ENCODE measurements at regions not wholly inside any gene's neighbourhood (a gene's known extent, or its start where the extent isn't known, plus 50 kb on each side); places are given as distances from the start of the nearest gene placed in this dataset.

DNA sequence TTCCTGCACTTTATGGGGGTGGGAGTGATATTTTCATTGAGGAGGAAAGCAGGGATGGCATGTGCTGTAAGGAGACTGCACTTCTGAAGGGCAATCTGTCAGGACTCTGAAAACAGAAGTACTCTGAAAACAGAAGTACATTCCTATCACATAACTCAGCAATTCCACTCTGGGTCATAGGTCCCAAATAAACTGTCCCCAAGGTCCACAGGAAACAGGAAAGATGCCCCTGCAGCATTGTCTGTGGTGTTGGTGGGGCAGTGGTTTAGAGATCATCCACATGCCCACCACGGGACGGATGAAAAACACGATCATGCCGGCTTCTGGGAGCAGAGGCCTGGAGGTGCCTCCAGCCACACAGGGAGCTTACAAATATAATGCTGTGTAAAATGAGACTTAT, 150.3 kb downstream of the OTOR start:
- dilution Hi-C loops (cut with MboI; ENCODE audit: extremely low pct_ligation_motif_present, low sequenced_read_pairs), result no loop called here
- H3K27me3 ChIP-seq (ENCODE audit: control insufficient read depth, extremely low read depth, insufficient read depth, low read length), result no peaks in the 10 kb centered on the region
- no peaks in the 10 kb centered on the region for H3K9me3 ChIP-seq (ENCODE audit: control insufficient read depth, low read depth, low read length)
- H2AFZ ChIP-seq (ENCODE audit: control insufficient read depth, low read length), result no peak overlapping the region
- no peak overlapping the region for H3K27ac ChIP-seq (ENCODE audit: control insufficient read depth, insufficient read depth, low read length)
- no peaks in the 10 kb centered on the region for H3K9me1 ChIP-seq (ENCODE audit: control insufficient read depth, extremely low read depth, insufficient read depth, low read length)
- FAIRE-seq, result no peak
- no peak overlapping the region for H3K9ac ChIP-seq (ENCODE audit: control insufficient read depth, extremely low read depth, insufficient read depth, low read length)
- no peaks in the 10 kb centered on the region for H3K79me2 ChIP-seq (ENCODE audit: control insufficient read depth, insufficient read depth, low read length)
- H4K20me1 ChIP-seq (ENCODE audit: control insufficient read depth, extremely low read depth, insufficient read depth, low read length), result no peaks in the 10 kb centered on the region
- TF ChIP-seq EZH2 (IDR thresholded peaks at IDR 0.05; ENCODE audit: low read length), result no peak
- TF ChIP-seq, protein P1, sequence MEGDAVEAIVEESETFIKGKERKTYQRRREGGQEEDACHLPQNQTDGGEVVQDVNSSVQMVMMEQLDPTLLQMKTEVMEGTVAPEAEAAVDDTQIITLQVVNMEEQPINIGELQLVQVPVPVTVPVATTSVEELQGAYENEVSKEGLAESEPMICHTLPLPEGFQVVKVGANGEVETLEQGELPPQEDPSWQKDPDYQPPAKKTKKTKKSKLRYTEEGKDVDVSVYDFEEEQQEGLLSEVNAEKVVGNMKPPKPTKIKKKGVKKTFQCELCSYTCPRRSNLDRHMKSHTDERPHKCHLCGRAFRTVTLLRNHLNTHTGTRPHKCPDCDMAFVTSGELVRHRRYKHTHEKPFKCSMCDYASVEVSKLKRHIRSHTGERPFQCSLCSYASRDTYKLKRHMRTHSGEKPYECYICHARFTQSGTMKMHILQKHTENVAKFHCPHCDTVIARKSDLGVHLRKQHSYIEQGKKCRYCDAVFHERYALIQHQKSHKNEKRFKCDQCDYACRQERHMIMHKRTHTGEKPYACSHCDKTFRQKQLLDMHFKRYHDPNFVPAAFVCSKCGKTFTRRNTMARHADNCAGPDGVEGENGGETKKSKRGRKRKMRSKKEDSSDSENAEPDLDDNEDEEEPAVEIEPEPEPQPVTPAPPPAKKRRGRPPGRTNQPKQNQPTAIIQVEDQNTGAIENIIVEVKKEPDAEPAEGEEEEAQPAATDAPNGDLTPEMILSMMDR (optimal IDR thresholded peaks at IDR 0.05 in 1 of 3, IDR thresholded peaks at IDR 0.05 in 1 of 3, conservative IDR thresholded peaks at IDR 0.05 in 1 of 3; ENCODE audit: extremely low read depth in 1 of 3, insufficient read depth in 2 of 3, low read length in 3 of 3), result no peak
- no peaks in the 10 kb centered on the region for H3K36me3 ChIP-seq (ENCODE audit: control insufficient read depth in 2 of 2, extremely low read depth in 1 of 2, insufficient read depth in 2 of 2, low read length in 2 of 2)
- H3K4me1 ChIP-seq (ENCODE audit: control insufficient read depth, extremely low read depth, insufficient read depth, low read length), result no peaks in the 10 kb centered on the region
- no peak overlapping the region for H3K4me2 ChIP-seq (ENCODE audit: control insufficient read depth, extremely low read depth, insufficient read depth, low read depth, low read length)
- no peak overlapping the region for H3K4me3 ChIP-seq (ENCODE audit: control insufficient read depth in 2 of 3, extremely low read depth in 1 of 3, insufficient read depth in 2 of 3, low read depth in 1 of 3, low read length in 3 of 3)
- no peak for DNase-seq (ENCODE audit: low read depth, low spot score)

DNA sequence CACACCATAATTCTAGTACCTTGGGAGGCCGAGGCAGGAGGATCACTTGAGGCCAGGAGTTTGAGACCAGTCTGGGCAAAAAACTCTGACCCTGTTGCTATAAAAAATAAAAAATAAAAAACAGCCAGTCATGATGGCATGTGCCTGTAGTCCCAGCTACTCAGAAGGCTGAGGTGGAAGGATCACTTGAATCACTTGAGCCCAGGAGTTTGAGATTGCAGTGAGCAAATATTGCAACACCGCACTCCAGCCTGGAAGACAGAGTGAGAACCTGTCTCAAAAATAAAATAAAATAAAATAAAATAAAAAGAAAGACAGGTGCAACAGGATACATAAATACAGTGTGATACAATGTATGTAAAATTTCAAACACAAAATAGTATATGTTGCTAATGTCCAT, 154.5 kb downstream of the OTOR start:
- no peak overlapping the region for H3K9ac ChIP-seq (ENCODE audit: control insufficient read depth, extremely low read depth, insufficient read depth, low read length)
- H3K4me2 ChIP-seq (ENCODE audit: control insufficient read depth, extremely low read depth, insufficient read depth, low read depth, low read length), result no peak overlapping the region
- H3K36me3 ChIP-seq (ENCODE audit: control insufficient read depth in 2 of 2, extremely low read depth in 1 of 2, insufficient read depth in 2 of 2, low read length in 2 of 2), result no peaks in the 10 kb centered on the region
- H3K79me2 ChIP-seq (ENCODE audit: control insufficient read depth, insufficient read depth, low read length), result no peaks in the 10 kb centered on the region
- DNase-seq (ENCODE audit: low read depth, low spot score), result no peak
- no peaks in the 10 kb centered on the region for H3K9me1 ChIP-seq (ENCODE audit: control insufficient read depth, extremely low read depth, insufficient read depth, low read length)
- no peak overlapping the region for H2AFZ ChIP-seq (ENCODE audit: control insufficient read depth, low read length)
- H4K20me1 ChIP-seq (ENCODE audit: control insufficient read depth, extremely low read depth, insufficient read depth, low read length), result no peaks in the 10 kb centered on the region
- no peak for FAIRE-seq
- TF ChIP-seq, protein P1 (optimal IDR thresholded peaks at IDR 0.05 in 1 of 3, IDR thresholded peaks at IDR 0.05 in 1 of 3, conservative IDR thresholded peaks at IDR 0.05 in 1 of 3; ENCODE audit: extremely low read depth in 1 of 3, insufficient read depth in 2 of 3, low read length in 3 of 3), result no peak
- TF ChIP-seq EZH2 (IDR thresholded peaks at IDR 0.05; ENCODE audit: low read length), result no peak
- H3K9me3 ChIP-seq (ENCODE audit: control insufficient read depth, low read depth, low read length), result peaks cover 3% of the 10 kb centered on the region
- H3K4me1 ChIP-seq (ENCODE audit: control insufficient read depth, extremely low read depth, insufficient read depth, low read length), result no peaks in the 10 kb centered on the region
- H3K27me3 ChIP-seq (ENCODE audit: control insufficient read depth, extremely low read depth, insufficient read depth, low read length), result no peaks in the 10 kb centered on the region
- H3K27ac ChIP-seq (ENCODE audit: control insufficient read depth, insufficient read depth, low read length), result no peak overlapping the region
- dilution Hi-C loops (cut with MboI; ENCODE audit: extremely low pct_ligation_motif_present, low sequenced_read_pairs), result no loop called here
- no peak overlapping the region for H3K4me3 ChIP-seq (ENCODE audit: control insufficient read depth in 2 of 3, extremely low read depth in 1 of 3, insufficient read depth in 2 of 3, low read depth in 1 of 3, low read length in 3 of 3)

All from keratinocyte (primary cell).